Parathyroid adenoma (tissue), 2 donors: ENCODE measurements at regions not wholly inside any gene's neighbourhood (a gene's known extent, or its start where the extent isn't known, plus 50 kb on each side); places are given as distances from the start of the nearest gene placed in this dataset.

Experiments
- H2AFZ ChIP-seq: fragments of 300-600 bp; sonication (generic); one replicate; pipeline ENCODE4 v1.7.0; 2017; ENCODE audit warnings: antibody characterized with exemption, mild to moderate bottlenecking
- H3K27ac ChIP-seq: fragments of 300-600 bp; sonication (generic); one replicate; pipeline ENCODE4 v1.7.0; 2017
- H3K27me3 ChIP-seq: fragments of 300-600 bp; sonication (generic); one replicate; pipeline ENCODE4 v1.7.0; 2017; ENCODE audit warnings: low read length; ENCODE audit not compliant: control insufficient read depth, insufficient read depth
- H3K36me3 ChIP-seq: fragments of 300-600 bp; sonication (generic); one replicate; pipeline ENCODE4 v1.7.0; 2017; ENCODE audit warnings: low read length; ENCODE audit not compliant: control insufficient read depth, insufficient read depth
- H3K4me1 ChIP-seq: fragments of 300-600 bp; sonication (generic); one replicate; pipeline ENCODE4 v1.7.0; 2017; ENCODE audit warnings: control low read depth
- H3K4me2 ChIP-seq: fragments of 300-600 bp; sonication (generic); one replicate; pipeline ENCODE4 v1.7.0; 2017; ENCODE audit warnings: low read length
- H3K4me3 ChIP-seq: fragments of 300-600 bp; sonication (generic); one replicate; pipeline ENCODE4 v1.7.0; 2017; ENCODE audit warnings: low read depth, low read length
- H3K79me2 ChIP-seq: fragments of 300-600 bp; sonication (generic); one replicate; pipeline ENCODE4 v1.7.0; 2017; ENCODE audit warnings: control low read depth
- H3K9ac ChIP-seq: fragments of 300-600 bp; sonication (generic); one replicate; pipeline ENCODE4 v1.7.0; 2017; ENCODE audit warnings: mild to moderate bottlenecking
- H3K9me3 ChIP-seq: fragments of 300-600 bp; sonication (generic); one replicate; pipeline ENCODE4 v1.7.0; 2017; ENCODE audit warnings: low read length; ENCODE audit not compliant: control insufficient read depth
- TF ChIP-seq, protein P1 (sequence below): fragments of 300-600 bp; sonication (generic); IDR thresholded peaks from one replicate; pipeline ENCODE4 v1.7.0; 2017; ENCODE audit warnings: antibody characterized with exemption, mild to moderate bottlenecking
- donor health status: primary hyperparathyroidism.

DNA sequence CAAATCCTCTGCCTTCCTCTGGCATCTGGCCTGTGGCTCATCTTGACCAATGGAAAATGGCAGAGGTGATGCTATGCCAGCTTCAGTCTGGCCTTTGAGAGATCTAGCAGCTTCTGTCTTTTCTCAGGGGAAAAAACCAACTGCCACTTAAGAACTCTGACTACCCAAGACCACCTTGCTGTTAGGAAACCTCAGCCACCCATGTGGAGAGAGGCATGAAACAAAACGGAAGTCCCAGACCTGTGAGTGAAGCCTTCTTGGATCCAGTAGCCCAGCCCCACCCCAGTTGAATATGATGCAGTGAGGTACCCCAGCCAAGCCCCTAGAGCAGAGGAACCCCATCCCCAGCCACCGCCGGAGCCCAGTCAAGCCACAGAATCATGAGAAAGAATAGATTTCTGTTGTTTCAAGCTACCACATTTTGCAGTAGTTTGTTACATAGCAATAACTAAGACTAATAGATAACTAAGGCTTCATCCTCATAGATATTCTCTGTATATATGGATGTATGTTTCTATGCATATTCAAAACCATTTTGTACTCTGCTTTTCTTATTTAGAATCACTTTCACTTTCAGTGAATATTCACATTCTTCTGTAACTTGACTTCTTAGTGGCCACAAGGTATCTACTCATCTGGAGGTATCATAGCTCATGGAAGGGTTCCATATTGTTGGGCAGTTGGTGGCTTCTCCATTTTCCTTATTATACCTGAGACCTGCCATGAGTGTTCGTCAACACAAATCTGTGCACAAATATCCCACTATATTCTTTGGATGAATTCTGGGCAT, 142.1 kb downstream of the FBXO15 start:
- no peaks in the 10 kb centered on the region for H3K79me2 ChIP-seq
- H3K4me1 ChIP-seq, result no peaks in the 10 kb centered on the region
- H3K4me3 ChIP-seq, result no peak overlapping the region
- no peak overlapping the region for H3K9ac ChIP-seq
- H3K9me3 ChIP-seq, result no peaks in the 10 kb centered on the region
- H3K36me3 ChIP-seq, result no peaks in the 10 kb centered on the region
- H3K27ac ChIP-seq, result no peak overlapping the region
- no peaks in the 10 kb centered on the region for H3K27me3 ChIP-seq
- H2AFZ ChIP-seq, result no peak overlapping the region
- H3K4me2 ChIP-seq, result no peak overlapping the region
- TF ChIP-seq, protein P1, sequence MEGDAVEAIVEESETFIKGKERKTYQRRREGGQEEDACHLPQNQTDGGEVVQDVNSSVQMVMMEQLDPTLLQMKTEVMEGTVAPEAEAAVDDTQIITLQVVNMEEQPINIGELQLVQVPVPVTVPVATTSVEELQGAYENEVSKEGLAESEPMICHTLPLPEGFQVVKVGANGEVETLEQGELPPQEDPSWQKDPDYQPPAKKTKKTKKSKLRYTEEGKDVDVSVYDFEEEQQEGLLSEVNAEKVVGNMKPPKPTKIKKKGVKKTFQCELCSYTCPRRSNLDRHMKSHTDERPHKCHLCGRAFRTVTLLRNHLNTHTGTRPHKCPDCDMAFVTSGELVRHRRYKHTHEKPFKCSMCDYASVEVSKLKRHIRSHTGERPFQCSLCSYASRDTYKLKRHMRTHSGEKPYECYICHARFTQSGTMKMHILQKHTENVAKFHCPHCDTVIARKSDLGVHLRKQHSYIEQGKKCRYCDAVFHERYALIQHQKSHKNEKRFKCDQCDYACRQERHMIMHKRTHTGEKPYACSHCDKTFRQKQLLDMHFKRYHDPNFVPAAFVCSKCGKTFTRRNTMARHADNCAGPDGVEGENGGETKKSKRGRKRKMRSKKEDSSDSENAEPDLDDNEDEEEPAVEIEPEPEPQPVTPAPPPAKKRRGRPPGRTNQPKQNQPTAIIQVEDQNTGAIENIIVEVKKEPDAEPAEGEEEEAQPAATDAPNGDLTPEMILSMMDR, result no peak

DNA sequence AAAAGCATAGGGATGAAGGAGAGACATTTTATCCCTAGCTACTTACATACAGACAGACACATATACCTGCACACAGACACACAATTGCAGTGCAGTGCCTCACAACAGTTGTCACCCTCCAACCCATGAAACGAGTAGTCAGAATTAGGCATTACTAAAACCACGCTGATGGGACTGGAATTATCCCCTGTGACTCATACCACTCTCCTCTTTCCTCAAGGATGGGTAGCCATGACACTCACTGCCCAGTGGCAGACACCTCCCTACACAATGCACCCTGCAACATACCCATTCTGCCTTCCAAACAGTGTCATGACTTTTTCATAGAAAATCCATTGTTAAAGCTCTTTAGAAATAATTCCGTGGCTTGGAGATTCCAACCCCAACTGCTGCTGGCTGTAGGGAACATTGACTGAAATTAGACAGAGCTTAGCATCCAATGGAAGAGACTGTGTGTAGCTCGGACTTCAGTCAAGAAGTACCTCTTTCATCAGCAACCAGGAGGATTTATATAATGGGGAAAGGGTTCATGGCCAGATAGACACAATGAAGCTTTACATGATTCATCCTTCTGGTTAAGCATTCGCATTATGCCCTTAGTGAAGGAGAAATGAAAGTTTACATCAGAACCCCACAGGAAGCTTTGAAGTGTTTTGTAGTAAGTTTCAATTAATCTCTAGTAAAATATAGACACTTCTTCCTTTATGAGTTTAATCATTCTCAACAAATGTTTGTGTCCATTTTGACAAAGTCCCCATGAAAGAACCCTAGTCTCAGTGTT, 155.2 kb downstream of the FBXO15 start:
- TF ChIP-seq, protein P1, result no peak
- H3K4me2 ChIP-seq, result no peak overlapping the region
- H3K9ac ChIP-seq, result no peak overlapping the region
- H3K79me2 ChIP-seq, result no peaks in the 10 kb centered on the region
- no peak overlapping the region for H3K4me3 ChIP-seq
- H3K9me3 ChIP-seq, result no peaks in the 10 kb centered on the region
- no peaks in the 10 kb centered on the region for H3K27me3 ChIP-seq
- H3K4me1 ChIP-seq, result no peaks in the 10 kb centered on the region
- H3K36me3 ChIP-seq, result no peaks in the 10 kb centered on the region
- H3K27ac ChIP-seq, result no peak overlapping the region
- H2AFZ ChIP-seq, result no peak overlapping the region

DNA sequence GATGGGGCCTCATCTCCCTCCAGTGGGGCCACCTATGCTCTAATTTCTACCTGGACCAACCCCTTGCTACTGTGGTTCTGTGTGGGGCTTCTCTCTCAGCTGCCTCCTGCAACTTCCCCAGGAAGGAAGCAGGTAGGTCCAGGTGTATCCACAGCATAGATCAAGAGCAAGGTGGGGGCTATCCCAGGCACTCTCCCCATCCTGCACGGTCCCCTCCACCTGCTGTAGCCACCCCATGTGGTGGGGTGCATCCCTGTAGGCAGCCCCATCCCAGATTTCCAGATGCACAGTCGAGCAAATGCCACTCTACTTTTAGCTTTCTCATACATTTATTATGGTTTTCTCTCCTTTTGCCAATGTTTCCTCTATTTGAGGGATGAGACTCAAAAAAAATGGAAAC, 156.1 kb downstream of the FBXO15 start:
- TF ChIP-seq, protein P1, result no peak
- H3K4me3 ChIP-seq, result no peak overlapping the region
- H2AFZ ChIP-seq, result no peak overlapping the region
- no peaks in the 10 kb centered on the region for H3K27me3 ChIP-seq
- no peaks in the 10 kb centered on the region for H3K9me3 ChIP-seq
- no peaks in the 10 kb centered on the region for H3K4me1 ChIP-seq
- no peaks in the 10 kb centered on the region for H3K79me2 ChIP-seq
- no peak overlapping the region for H3K9ac ChIP-seq
- no peaks in the 10 kb centered on the region for H3K36me3 ChIP-seq
- no peak overlapping the region for H3K27ac ChIP-seq
- H3K4me2 ChIP-seq, result no peak overlapping the region

DNA sequence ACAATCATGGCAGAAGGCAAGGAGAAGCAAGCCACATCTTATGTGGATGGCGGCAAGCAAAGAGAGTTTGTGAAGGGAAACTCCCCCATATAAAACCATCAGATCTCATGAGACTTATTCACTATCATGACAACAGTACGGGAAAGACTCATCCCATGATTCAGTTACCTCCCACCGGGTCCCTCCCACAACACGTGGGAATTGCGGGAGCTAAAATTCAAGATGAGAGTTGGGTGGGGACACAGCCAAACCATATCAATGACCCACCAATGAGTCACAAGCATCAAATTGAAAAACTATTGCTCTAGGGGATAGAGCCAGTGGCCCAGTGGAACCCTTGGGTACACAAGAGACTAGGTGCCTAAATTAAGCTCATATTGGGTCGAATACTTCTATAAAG, 157.4 kb downstream of the FBXO15 start:
- Histone ChIP-seq H3K79me2 (no peaks in the 10 kb centered on the region), H3K36me3 (no peaks in the 10 kb centered on the region), H2AFZ (no peak overlapping the region), H3K27me3 (no peaks in the 10 kb centered on the region), H3K9ac (no peak overlapping the region), H3K4me3 (no peak overlapping the region), H3K27ac (no peak overlapping the region), H3K9me3 (no peaks in the 10 kb centered on the region), H3K4me2 (no peak overlapping the region), H3K4me1 (no peaks in the 10 kb centered on the region)
- TF ChIP-seq, protein P1, result no peak
